WTC11 (cell line): ENCODE measurements at regions not wholly inside any gene's neighbourhood (a gene's known extent, or its start where the extent isn't known, plus 50 kb on each side); places are given as distances from the start of the nearest gene placed in this dataset.

ENCODE experiments used
- ATAC-seq: fragments of 200-7000 bp; cut with Tn5 transposase; 2 replicates; pipeline ENCODE4 v1.10.0; 2021; ENCODE audit warnings: mild to moderate bottlenecking, moderate library complexity
- CTCF ChIA-PET: fragments of 300-600 bp; sonication (Branson Sonifier 250); formaldehyde crosslinking; loops from one replicate; lab custom pipeline; 2021; ENCODE audit warnings: antibody characterized with exemption; lab: Charles Lee
- POLR2A ChIA-PET: fragments of 350-600 bp; sonication (Branson Sonifier 250); formaldehyde crosslinking; loops from one replicate; lab custom pipeline; 2021; ENCODE audit warnings: antibody characterized with exemption; lab: Charles Lee
- DNase-seq: peaks from one replicate; pipeline ENCODE4 v3.0.0; 2021; ENCODE audit warnings: low spot score
- H3K27ac Mint-ChIP-seq: 2 replicates; pipeline ENCODE4 v1.8.0; 2021; ENCODE audit warnings: mixed read lengths
- H3K27me3 Mint-ChIP-seq: 2 replicates; pipeline ENCODE4 v1.8.0; 2021; ENCODE audit warnings: low read depth, mild to moderate bottlenecking, moderate library complexity, mixed read lengths
- H3K36me3 Mint-ChIP-seq: 2 replicates; pipeline ENCODE4 v1.8.0; 2021; ENCODE audit warnings: mixed read lengths
- H3K4me1 Mint-ChIP-seq: 2 replicates; pipeline ENCODE4 v1.8.0; 2022; ENCODE audit warnings: mixed read lengths
- H3K4me3 Mint-ChIP-seq: 2 replicates; pipeline ENCODE4 v1.8.0; 2021; ENCODE audit warnings: mild to moderate bottlenecking, moderate library complexity, mixed read lengths
- H3K9me3 Mint-ChIP-seq: 2 replicates; pipeline ENCODE4 v1.8.0; 2021; ENCODE audit warnings: mixed read lengths
- CDX4 ChIP-seq: fragments of 250-450 bp; sonication (Bioruptor Pico); IDR thresholded peaks from 2 replicates; pipeline ENCODE4 v1.9.0; 2021; ENCODE audit warnings: moderate library complexity, mild to moderate bottlenecking, inconsistent platforms, borderline replicate concordance
- CTCF ChIP-seq: fragments of 200-600 bp; IDR thresholded peaks from 2 replicates; pipeline ENCODE4 v1.8.0; 2022; ENCODE audit warnings: antibody characterized with exemption
- E2F5 ChIP-seq: sonication (generic); formaldehyde crosslinking; IDR thresholded peaks from 2 replicates; pipeline ENCODE4 v1.8.1; 2022; ENCODE audit warnings: mild to moderate bottlenecking, moderate library complexity, missing genetic modification reagents
- ESRRA ChIP-seq: sonication (generic); formaldehyde crosslinking; IDR thresholded peaks from 2 replicates; pipeline ENCODE4 v1.8.1; 2022; ENCODE audit warnings: mild to moderate bottlenecking, missing genetic modification reagents, borderline replicate concordance
- ETV6 ChIP-seq: sonication (generic); formaldehyde crosslinking; IDR thresholded peaks from 2 replicates; pipeline ENCODE4 v1.8.1; 2022; ENCODE audit warnings: mild to moderate bottlenecking, missing genetic modification reagents
- GTF2I ChIP-seq: fragments of 250-450 bp; sonication (Bioruptor Pico); conservative IDR thresholded peaks from 2 replicates; pipeline ENCODE4 v1.4.0; 2021; ENCODE audit warnings: mild to moderate bottlenecking
- IRF2 ChIP-seq: sonication (generic); formaldehyde crosslinking; IDR thresholded peaks from 2 replicates; pipeline ENCODE4 v1.8.0; 2022; ENCODE audit warnings: low read depth, missing genetic modification reagents, borderline replicate concordance
- JAZF1 ChIP-seq: fragments of 250-450 bp; sonication (Bioruptor Pico); IDR thresholded peaks from 2 replicates; pipeline ENCODE4 v1.9.0; 2021; ENCODE audit warnings: moderate library complexity, mild to moderate bottlenecking, inconsistent platforms
- NFYB ChIP-seq: sonication (generic); formaldehyde crosslinking; conservative IDR thresholded peaks from 2 replicates; pipeline ENCODE4 v1.8.0; 2022; ENCODE audit warnings: low read depth, missing genetic modification reagents
- SMAD3 ChIP-seq: sonication (generic); formaldehyde crosslinking; IDR thresholded peaks from 2 replicates; pipeline ENCODE4 v1.8.0; 2022; ENCODE audit warnings: missing genetic modification reagents, mild to moderate bottlenecking, borderline replicate concordance
- USF1 ChIP-seq: sonication (generic); formaldehyde crosslinking; IDR thresholded peaks from 2 replicates; pipeline ENCODE4 v1.8.0; 2022; ENCODE audit warnings: mild to moderate bottlenecking, missing genetic modification reagents
- USF2 ChIP-seq: sonication (generic); formaldehyde crosslinking; IDR thresholded peaks from 2 replicates; pipeline ENCODE4 v1.8.1; 2023; ENCODE audit warnings: mild to moderate bottlenecking, missing genetic modification reagents, moderate library complexity
- ZBTB21 ChIP-seq: sonication (generic); formaldehyde crosslinking; IDR thresholded peaks from 2 replicates; pipeline ENCODE4 v1.8.1; 2023; ENCODE audit warnings: mild to moderate bottlenecking, missing genetic modification reagents, borderline replicate concordance
- ZBTB43 ChIP-seq: sonication (generic); formaldehyde crosslinking; IDR thresholded peaks from 2 replicates; pipeline ENCODE4 v1.8.1; 2023; ENCODE audit warnings: mild to moderate bottlenecking, missing genetic modification reagents
- ZNF219 ChIP-seq: sonication (generic); formaldehyde crosslinking; IDR thresholded peaks from 2 replicates; pipeline ENCODE4 v1.8.0; 2023; ENCODE audit warnings: missing genetic modification reagents, mild to moderate bottlenecking, borderline replicate concordance
- ZNF396 ChIP-seq: fragments of 250-450 bp; sonication (Bioruptor Pico); IDR thresholded peaks from 2 replicates; pipeline ENCODE4 v1.8.0; 2021; ENCODE audit warnings: mild to moderate bottlenecking, moderate library complexity, borderline replicate concordance
- ZNF512 ChIP-seq: sonication (generic); formaldehyde crosslinking; IDR thresholded peaks from 2 replicates; pipeline ENCODE4 v1.8.1; 2022; ENCODE audit warnings: missing genetic modification reagents, borderline replicate concordance
- ZNF532 ChIP-seq: fragments of 250-450 bp; sonication (Bioruptor Pico); IDR thresholded peaks from 2 replicates; pipeline ENCODE4 v1.9.0; 2021; ENCODE audit warnings: mild to moderate bottlenecking, borderline replicate concordance
- ZNF671 ChIP-seq: fragments of 250-450 bp; sonication (Bioruptor Pico); IDR thresholded peaks from 2 replicates; pipeline ENCODE4 v1.8.0; 2021; ENCODE audit warnings: mild to moderate bottlenecking

- TF ChIP-seq ZNF532 = no peak
- no peak for TF ChIP-seq ZNF396 (CRISPR knock-in tag)
- TF ChIP-seq E2F5 = no peak
- TF ChIP-seq, all 79 proteins: peak for 0
Measured at GRCh38 chr5:110092955-110093785, 403.4 kb downstream of the MAN2A1 start (continued).

GRCh38 chr5:110094109-110094508 is 404.4 kb downstream of the MAN2A1 start:
- TF ChIP-seq USF1 (CRISPR knock-in tag) (no peak), E2F5 (no peak), SMAD3 (CRISPR knock-in tag) (no peak), CTCF (no peak), CDX4 (CRISPR knock-in tag) (no peak)
- ChIA-PET CTCF (no interaction called here), POLR2A (interaction anchor here (0.6 kb wide), 1 partner anchor 1085 kb away, joined by 4 read pairs; no protein-coding TSS in a partner anchor)
- Mint-ChIP-seq H3K9me3 (no peaks in the 10 kb centered on the region), H3K4me1 (no peaks in the 10 kb centered on the region), H3K4me3 (no peak overlapping the region), H3K36me3 (no peaks in the 10 kb centered on the region), H3K27me3 (no peaks in the 10 kb centered on the region), H3K27ac (no peak overlapping the region)
- DNase-seq = no peak
- no peak for ATAC-seq

- H3K4me3 Mint-ChIP-seq = no peak overlapping the region
- CTCF ChIA-PET = no interaction called here
- POLR2A ChIA-PET = no interaction called here
- no peaks in the 10 kb centered on the region for H3K27me3 Mint-ChIP-seq
- DNase-seq = no peak
- H3K9me3 Mint-ChIP-seq = no peaks in the 10 kb centered on the region
- no peaks in the 10 kb centered on the region for H3K36me3 Mint-ChIP-seq
- ATAC-seq = no peak
- no peak overlapping the region for H3K27ac Mint-ChIP-seq
- no peaks in the 10 kb centered on the region for H3K4me1 Mint-ChIP-seq
- TF ChIP-seq JAZF1 (CRISPR knock-in tag) = no peak
- no peak for TF ChIP-seq ZNF671
- no peak for TF ChIP-seq ESRRA (CRISPR knock-in tag)
- TF ChIP-seq ZNF512 (CRISPR knock-in tag) = no peak
- TF ChIP-seq ETV6 (CRISPR knock-in tag) = no peak
- no peak for TF ChIP-seq NFYB (CRISPR knock-in tag)
- no peak for TF ChIP-seq ZBTB21
- no peak for TF ChIP-seq ZNF219 (CRISPR knock-in tag)
- no peak for TF ChIP-seq GTF2I (CRISPR knock-in tag)
- no peak for TF ChIP-seq USF2 (CRISPR knock-in tag)
- TF ChIP-seq ZBTB43 (CRISPR knock-in tag) = no peak
- no peak for TF ChIP-seq IRF2 (CRISPR knock-in tag)
Measured at GRCh38 chr5:110094548-110094947, 404.8 kb downstream of the MAN2A1 start.
